BE2C (cell line): ENCODE measurements at regions not wholly inside any gene's neighbourhood (a gene's known extent, or its start where the extent isn't known, plus 50 kb on each side); places are given as distances from the start of the nearest gene placed in this dataset.

Experiments used
- DNase-seq: peaks from one replicate; pipeline ENCODE4 v3.0.0-alpha.2; 2020
- H3K27me3 ChIP-seq: fragments of 250-450 bp; sonication (Bioruptor Pico); 2 replicates; pipeline ENCODE4 v1.5.1; 2020; ENCODE audit warnings: mild to moderate bottlenecking
- H3K36me3 ChIP-seq: fragments of 250-450 bp; sonication (Bioruptor Pico); 2 replicates; pipeline ENCODE4 v1.5.1; 2020; ENCODE audit warnings: mild to moderate bottlenecking
- H3K4me1 ChIP-seq: fragments of 250-450 bp; sonication (Bioruptor Pico); 2 replicates; pipeline ENCODE4 v1.5.1; 2020
- H3K4me3 ChIP-seq: 2 replicates; pipeline ENCODE4 v1.5.1; 2011; ENCODE audit warnings: low read depth, low read length
- H3K9me3 ChIP-seq: fragments of 250-450 bp; sonication (Bioruptor Pico); 2 replicates; pipeline ENCODE4 v1.5.1; 2020
- TF ChIP-seq, protein P1 (sequence below): IDR thresholded peaks from 2 replicates; pipeline ENCODE4 v1.5.1; 2012; ENCODE audit warnings: mild to moderate bottlenecking, low read depth, low read length

DNA sequence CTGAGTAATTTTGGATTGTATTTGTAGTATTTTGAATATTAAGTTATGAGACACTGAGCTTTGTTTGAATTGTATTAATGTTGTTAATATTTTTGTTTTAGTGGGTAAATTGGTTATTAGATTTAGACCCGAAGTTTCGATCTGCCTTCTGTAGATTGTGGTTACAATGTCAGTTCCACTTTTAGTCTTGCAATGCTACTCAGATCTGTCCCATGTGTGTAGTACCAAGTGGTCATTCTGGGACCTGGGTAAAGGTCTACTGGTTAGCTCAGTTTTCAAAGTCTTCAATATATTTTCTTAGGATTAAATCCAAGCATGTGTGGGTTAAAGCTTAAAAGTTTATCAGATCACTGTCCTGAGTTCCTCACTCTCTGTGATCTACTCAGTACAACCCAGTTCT, 346.5 kb upstream of the PROX1 start:
- no peaks in the 10 kb centered on the region for H3K36me3 ChIP-seq
- no peak for DNase-seq
- no peaks in the 10 kb centered on the region for H3K27me3 ChIP-seq
- no peak overlapping the region for H3K4me3 ChIP-seq
- no peaks in the 10 kb centered on the region for H3K4me1 ChIP-seq
- no peaks in the 10 kb centered on the region for H3K9me3 ChIP-seq
- TF ChIP-seq, protein P1, sequence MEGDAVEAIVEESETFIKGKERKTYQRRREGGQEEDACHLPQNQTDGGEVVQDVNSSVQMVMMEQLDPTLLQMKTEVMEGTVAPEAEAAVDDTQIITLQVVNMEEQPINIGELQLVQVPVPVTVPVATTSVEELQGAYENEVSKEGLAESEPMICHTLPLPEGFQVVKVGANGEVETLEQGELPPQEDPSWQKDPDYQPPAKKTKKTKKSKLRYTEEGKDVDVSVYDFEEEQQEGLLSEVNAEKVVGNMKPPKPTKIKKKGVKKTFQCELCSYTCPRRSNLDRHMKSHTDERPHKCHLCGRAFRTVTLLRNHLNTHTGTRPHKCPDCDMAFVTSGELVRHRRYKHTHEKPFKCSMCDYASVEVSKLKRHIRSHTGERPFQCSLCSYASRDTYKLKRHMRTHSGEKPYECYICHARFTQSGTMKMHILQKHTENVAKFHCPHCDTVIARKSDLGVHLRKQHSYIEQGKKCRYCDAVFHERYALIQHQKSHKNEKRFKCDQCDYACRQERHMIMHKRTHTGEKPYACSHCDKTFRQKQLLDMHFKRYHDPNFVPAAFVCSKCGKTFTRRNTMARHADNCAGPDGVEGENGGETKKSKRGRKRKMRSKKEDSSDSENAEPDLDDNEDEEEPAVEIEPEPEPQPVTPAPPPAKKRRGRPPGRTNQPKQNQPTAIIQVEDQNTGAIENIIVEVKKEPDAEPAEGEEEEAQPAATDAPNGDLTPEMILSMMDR = no peak

GRCh38 chr1:213643360-213643759, 344.4 kb upstream of the PROX1 start:
- TF ChIP-seq, protein P1 = no peak
- Histone ChIP-seq H3K36me3 (no peaks in the 10 kb centered on the region), H3K4me3 (no peak overlapping the region), H3K27me3 (no peaks in the 10 kb centered on the region), H3K4me1 (no peaks in the 10 kb centered on the region), H3K9me3 (no peaks in the 10 kb centered on the region)
- no peak for DNase-seq

GRCh38 chr1:213647864-213648650, 339.7 kb upstream of the PROX1 start:
- TF ChIP-seq, protein P1 = no peak
- Histone ChIP-seq H3K9me3 (no peaks in the 10 kb centered on the region), H3K27me3 (no peaks in the 10 kb centered on the region), H3K4me1 (no peaks in the 10 kb centered on the region), H3K36me3 (no peaks in the 10 kb centered on the region), H3K4me3 (no peak overlapping the region)
- no peak for DNase-seq

GRCh38 chr1:213649373-213649772, 338.4 kb upstream of the PROX1 start:
- DNase-seq = no peak
- no peaks in the 10 kb centered on the region for H3K9me3 ChIP-seq
- no peaks in the 10 kb centered on the region for H3K27me3 ChIP-seq
- no peaks in the 10 kb centered on the region for H3K4me1 ChIP-seq
- no peak overlapping the region for H3K4me3 ChIP-seq
- TF ChIP-seq, protein P1 = no peak
- H3K36me3 ChIP-seq = no peaks in the 10 kb centered on the region

DNA sequence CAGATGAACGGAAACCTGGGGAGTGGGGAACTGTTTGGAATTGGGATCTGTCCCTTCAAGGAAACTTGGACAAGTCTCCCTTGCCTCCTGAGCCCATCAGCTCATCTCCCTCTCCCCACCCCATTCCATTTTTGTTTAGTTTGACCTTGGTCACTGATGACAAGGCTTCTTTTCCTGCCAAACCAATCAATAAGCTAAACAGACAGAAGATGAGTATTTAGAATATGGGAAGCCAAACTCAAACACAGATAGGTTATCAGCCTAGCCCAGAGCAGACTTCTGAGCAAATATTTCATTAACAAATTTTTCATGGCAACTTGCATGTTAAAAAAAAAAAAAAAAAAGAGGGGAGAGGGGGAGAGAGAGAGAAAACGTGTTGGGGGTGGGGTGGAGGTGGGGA, 337.2 kb upstream of the PROX1 start:
- no peak for DNase-seq
- TF ChIP-seq, protein P1 = no peak
- no peaks in the 10 kb centered on the region for H3K36me3 ChIP-seq

DNA sequence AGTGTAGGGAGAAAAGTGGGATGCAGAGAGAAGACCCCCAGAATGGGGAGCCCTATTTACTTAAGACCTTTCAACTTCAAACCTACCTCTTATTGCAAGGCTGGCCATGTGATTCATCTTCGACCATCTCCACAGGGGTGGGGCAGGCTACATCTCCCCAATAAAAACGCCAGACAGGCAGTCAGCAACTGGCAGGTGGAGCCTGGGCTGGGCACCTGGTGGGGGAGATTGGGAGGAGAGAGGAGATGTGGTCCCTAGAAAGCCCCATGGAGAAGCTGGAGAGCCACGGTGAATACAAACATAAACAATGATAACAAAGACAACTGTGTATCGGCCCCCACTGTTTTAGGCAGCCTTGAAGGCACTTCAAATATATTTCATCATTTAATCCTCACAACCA, 336.7 kb upstream of the PROX1 start:
- H3K4me1 ChIP-seq = no peaks in the 10 kb centered on the region
- H3K36me3 ChIP-seq = no peaks in the 10 kb centered on the region
- DNase-seq = no peak
- TF ChIP-seq, protein P1 = no peak
- H3K9me3 ChIP-seq = no peaks in the 10 kb centered on the region
- no peak overlapping the region for H3K4me3 ChIP-seq
- H3K27me3 ChIP-seq = no peaks in the 10 kb centered on the region

More for the DNA sequence above, 337.2 kb upstream of the PROX1 start:
- Histone ChIP-seq H3K4me3 (no peak overlapping the region), H3K9me3 (no peaks in the 10 kb centered on the region), H3K27me3 (no peaks in the 10 kb centered on the region), H3K4me1 (no peaks in the 10 kb centered on the region)
